Lower lobe of right lung (tissue), 2 donors: ENCODE measurements at regions not wholly inside any gene's neighbourhood (a gene's known extent, or its start where the extent isn't known, plus 50 kb on each side); places are given as distances from the start of the nearest gene placed in this dataset.

ENCODE experiments used
- ATAC-seq, 2 donors: fragments of 200-7000 bp; cut with Tn5 transposase; one replicate each; pipeline ENCODE4 v1.9.1; 2020 to 2022; ENCODE audit warnings: mild to moderate bottlenecking in 2 of 2, moderate library complexity in 2 of 2
- DNase-seq: peaks from one replicate; pipeline ENCODE4 v3.0.0-alpha.2; 2020
- H3K27ac ChIP-seq: fragments of 200-600 bp; one replicate; pipeline ENCODE4 v1.8.0; 2022
- H3K27me3 ChIP-seq: fragments of 200-600 bp; one replicate; pipeline ENCODE4 v1.8.0; 2022; ENCODE audit warnings: low read depth
- H3K36me3 ChIP-seq: fragments of 200-600 bp; one replicate; pipeline ENCODE4 v1.8.0; 2022; ENCODE audit warnings: mild to moderate bottlenecking
- H3K4me1 ChIP-seq: fragments of 200-600 bp; one replicate; pipeline ENCODE4 v1.8.0; 2022
- H3K4me3 ChIP-seq: fragments of 200-600 bp; one replicate; pipeline ENCODE4 v1.8.0; 2022; ENCODE audit warnings: mild to moderate bottlenecking
- H3K9me3 ChIP-seq: fragments of 200-600 bp; one replicate; pipeline ENCODE4 v1.8.0; 2022
- CTCF ChIP-seq: fragments of 200-600 bp; IDR thresholded peaks from one replicate; pipeline ENCODE4 v1.8.0; 2022; ENCODE audit warnings: antibody characterized with exemption, mild to moderate bottlenecking
- intact Hi-C: fragments of 100-400 bp; cut with DNase I; formaldehyde crosslinking; loops from one replicate; pipeline ENCODE4 v1.11.0; 2022
- donor health status: DM: no; HTN: yes; CAD: no; lungs with severe emphysema.

GRCh38 chr3:148150141-148150540 is 547.6 kb upstream of the AGTR1 start:
- no peak overlapping the region for H3K4me3 ChIP-seq
- H3K27me3 ChIP-seq: no peaks in the 10 kb centered on the region
- DNase-seq (no peak), ATAC-seq (no peak)
- no peaks in the 10 kb centered on the region for H3K4me1 ChIP-seq
- no peaks in the 10 kb centered on the region for H3K36me3 ChIP-seq
- H3K9me3 ChIP-seq: no peaks in the 10 kb centered on the region
- no peak for TF ChIP-seq CTCF
- intact Hi-C loops: no loop called here
- H3K27ac ChIP-seq: no peak overlapping the region

GRCh38 chr3:148158210-148158609 is 539.5 kb upstream of the AGTR1 start:
- DNase-seq (no peak), ATAC-seq (no peak)
- Histone ChIP-seq H3K4me3 (no peak overlapping the region), H3K4me1 (no peaks in the 10 kb centered on the region), H3K27ac (no peak overlapping the region), H3K27me3 (no peaks in the 10 kb centered on the region), H3K36me3 (no peaks in the 10 kb centered on the region), H3K9me3 (no peaks in the 10 kb centered on the region)
- no peak for TF ChIP-seq CTCF
- intact Hi-C loops: no loop called here

DNA sequence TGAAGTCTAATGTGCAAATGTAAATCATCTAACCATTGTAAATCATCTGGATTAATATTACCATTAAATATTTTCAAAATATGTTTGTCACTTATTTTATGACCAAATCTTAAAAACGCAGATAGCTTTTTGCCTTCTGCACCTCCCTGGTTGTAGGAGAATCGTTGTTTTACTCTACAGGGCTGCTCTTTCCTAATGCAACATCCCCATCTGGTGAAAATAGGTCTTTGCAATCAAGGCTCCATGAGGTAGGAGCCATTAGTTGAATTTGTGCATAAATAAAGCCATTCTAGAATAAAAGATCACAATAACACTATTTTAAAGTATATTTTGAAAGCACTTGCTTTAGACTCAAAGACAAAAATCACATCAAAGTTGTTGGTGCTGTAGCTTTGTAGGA is 535.6 kb upstream of the AGTR1 start:
- no peaks in the 10 kb centered on the region for H3K4me1 ChIP-seq
- H3K4me3 ChIP-seq: no peak overlapping the region
- H3K36me3 ChIP-seq: no peaks in the 10 kb centered on the region
- H3K27ac ChIP-seq: no peak overlapping the region
- TF ChIP-seq CTCF: no peak
- ATAC-seq (no peak), DNase-seq (no peak)
- no peaks in the 10 kb centered on the region for H3K27me3 ChIP-seq
- intact Hi-C loops: no loop called here
- no peaks in the 10 kb centered on the region for H3K9me3 ChIP-seq

DNA sequence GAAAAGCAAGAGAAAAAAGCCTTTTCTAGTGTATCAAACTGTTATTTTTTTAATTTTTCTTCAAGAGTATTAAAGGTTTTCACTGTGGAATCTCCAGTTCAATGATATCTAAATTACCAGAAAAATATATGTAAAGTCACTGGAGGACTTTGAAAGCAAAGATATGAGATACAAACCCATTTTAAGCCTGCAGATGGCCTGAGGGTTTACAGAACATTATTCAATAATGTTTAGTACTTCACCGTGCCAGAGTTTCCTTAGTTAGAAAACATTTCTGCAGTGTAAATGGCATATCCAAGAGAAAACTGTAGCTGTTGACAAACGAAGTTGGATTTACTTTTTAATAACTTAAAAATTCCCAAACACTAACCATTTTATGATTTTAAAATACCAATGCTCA is 529.4 kb upstream of the AGTR1 start:
- Histone ChIP-seq H3K27ac (no peak overlapping the region), H3K4me1 (no peaks in the 10 kb centered on the region), H3K9me3 (no peaks in the 10 kb centered on the region), H3K27me3 (no peaks in the 10 kb centered on the region), H3K36me3 (no peaks in the 10 kb centered on the region), H3K4me3 (no peak overlapping the region)
- ATAC-seq (no peak), DNase-seq (no peak)
- TF ChIP-seq CTCF: no peak
- intact Hi-C loops: no loop called here

- H3K4me1 ChIP-seq: no peaks in the 10 kb centered on the region
- no peaks in the 10 kb centered on the region for H3K27me3 ChIP-seq
- no peak overlapping the region for H3K27ac ChIP-seq
- no peaks in the 10 kb centered on the region for H3K9me3 ChIP-seq
- no peak for TF ChIP-seq CTCF
- no peak overlapping the region for H3K4me3 ChIP-seq
- H3K36me3 ChIP-seq: no peaks in the 10 kb centered on the region
- DNase-seq (no peak), ATAC-seq (no peak)
- intact Hi-C loops: no loop called here
Observed at GRCh38 chr3:148173851-148174250, 523.9 kb upstream of the AGTR1 start.

DNA sequence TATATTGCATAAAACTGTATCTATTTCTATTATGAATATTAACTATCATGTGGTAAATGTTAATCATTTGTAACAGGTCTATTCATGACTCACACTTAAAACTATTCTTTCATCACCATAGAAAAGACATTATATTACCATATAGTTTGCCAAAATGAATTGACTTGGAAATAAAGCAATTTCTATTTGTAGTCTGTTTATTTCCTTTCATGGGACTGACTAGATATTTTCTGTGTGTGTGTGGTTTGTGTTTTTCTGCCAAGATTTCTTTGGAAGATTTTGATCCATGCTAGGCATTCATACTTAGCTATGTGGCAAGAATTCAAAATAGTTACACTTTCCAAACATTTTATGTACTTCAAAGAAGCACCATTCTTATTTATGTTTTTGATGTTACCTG is 522.5 kb upstream of the AGTR1 start:
- no peaks in the 10 kb centered on the region for H3K4me1 ChIP-seq
- H3K4me3 ChIP-seq: no peak overlapping the region
- TF ChIP-seq CTCF: no peak
- H3K27me3 ChIP-seq: no peaks in the 10 kb centered on the region
- H3K27ac ChIP-seq: no peak overlapping the region
- H3K9me3 ChIP-seq: no peaks in the 10 kb centered on the region
- DNase-seq (no peak), ATAC-seq (no peak)
- no peaks in the 10 kb centered on the region for H3K36me3 ChIP-seq
- intact Hi-C loops: no loop called here
